ENCODE measurements at regions not wholly inside any gene's neighbourhood (a gene's known extent, or its start where the extent isn't known, plus 50 kb on each side); places are given as distances from the start of the nearest gene placed in this dataset.

GRCh38 chr18:57900906-57901435, 97.9 kb upstream of the ATP8B1 start:
- Histone ChIP-seq H3K4me1 (ENCODE audit: control insufficient read depth in 1 of 2, insufficient read depth in 2 of 2, low read length in 2 of 2) (peaks cover 3 to 7% of the 10 kb centered on the region in 2 experiments), H3K18ac (ENCODE audit: low read length) (no peak overlapping the region), H3K4me3 (ENCODE audit: low read depth, low read length) (no peak overlapping the region), H2AFZ (ENCODE audit: insufficient read depth, low read length, poor library complexity) (no peak overlapping the region), H3K79me1 (ENCODE audit: low read length) (no peaks in the 10 kb centered on the region), H2BK5ac (ENCODE audit: low read depth, low read length, poor library complexity) (no peak overlapping the region), H3K14ac (ENCODE audit: low read length) (no peak overlapping the region), H2BK12ac (ENCODE audit: low read length) (no peak overlapping the region), H3K9ac (ENCODE audit: low read length) (no peak overlapping the region), H3K36me3 (ENCODE audit: control insufficient read depth in 1 of 2, insufficient read depth in 2 of 2, low read length in 2 of 2) (no peaks in the 10 kb centered on the region), H3K23ac (ENCODE audit: low read length) (no peak overlapping the region), H2AK5ac (ENCODE audit: low read length) (no peak overlapping the region), H4K12ac (ENCODE audit: low read depth, low read length) (no peak overlapping the region), H3K79me2 (ENCODE audit: control insufficient read depth, insufficient read depth, low read length, poor library complexity) (no peaks in the 10 kb centered on the region), H3K27me3 (ENCODE audit: insufficient read depth, low read length) (no peaks in the 10 kb centered on the region), H3K4me2 (ENCODE audit: low read length) (no peak overlapping the region), H2BK120ac (ENCODE audit: insufficient read depth, low read length, poor library complexity) (no peak overlapping the region), H4K8ac (ENCODE audit: low read depth, low read length) (no peak overlapping the region), H3K27ac (ENCODE audit: low read depth, low read length) (no peak overlapping the region), H3K4ac (ENCODE audit: low read depth, low read length) (no peak overlapping the region), H4K91ac (ENCODE audit: low read depth, low read length) (no peak overlapping the region), H3K9me3 (ENCODE audit: insufficient read depth, low read depth, low read length) (peaks cover 2% of the 10 kb centered on the region)
- WGBS (ENCODE audit: extremely low coverage, insufficient coverage, insufficient read length) = no CpG with 5 or more reads among the region's 3 CpGs
- peak in 1 of 2 donors; percentile 59 for DNase-seq

DNA sequence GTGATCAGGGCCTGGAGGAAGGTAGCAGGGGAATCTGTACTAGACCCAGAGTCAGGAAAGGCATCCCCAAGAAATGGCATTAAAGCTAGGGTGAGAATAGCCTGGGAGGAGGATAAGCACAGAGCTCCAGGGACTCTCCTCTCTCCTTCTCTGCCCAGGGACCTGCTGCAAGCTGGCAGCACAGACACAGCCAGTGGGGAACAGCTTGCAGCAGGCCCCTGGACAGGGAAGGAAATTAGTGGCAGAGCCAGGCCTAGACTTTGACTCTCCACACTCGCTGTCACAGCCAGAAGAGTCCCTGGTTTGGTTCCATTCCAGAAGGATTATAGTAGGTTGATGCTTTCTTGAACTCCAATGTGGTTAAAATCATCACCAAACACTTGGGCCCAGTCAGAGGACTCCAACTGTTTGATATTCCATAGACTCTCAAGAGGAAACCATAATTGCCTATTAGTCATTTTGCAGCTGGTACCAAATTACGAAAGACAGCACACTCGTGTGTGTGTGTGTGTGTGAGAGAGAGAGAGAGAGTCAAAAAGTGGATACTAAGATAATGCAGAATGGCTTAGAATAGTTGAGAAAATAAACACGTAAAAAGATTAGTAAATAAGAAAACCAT, 95.5 kb upstream of the ATP8B1 start:
- Histone ChIP-seq H4K8ac (ENCODE audit: low read depth, low read length) (no peak overlapping the region), H2BK120ac (ENCODE audit: insufficient read depth, low read length, poor library complexity) (no peak overlapping the region), H2BK12ac (ENCODE audit: low read length) (no peak overlapping the region), H2BK5ac (ENCODE audit: low read depth, low read length, poor library complexity) (no peak overlapping the region), H3K79me1 (ENCODE audit: low read length) (no peaks in the 10 kb centered on the region), H2AK5ac (ENCODE audit: low read length) (no peak overlapping the region), H4K12ac (ENCODE audit: low read depth, low read length) (no peak overlapping the region), H2AFZ (ENCODE audit: insufficient read depth, low read length, poor library complexity) (no peak overlapping the region), H3K79me2 (ENCODE audit: control insufficient read depth, insufficient read depth, low read length, poor library complexity) (no peaks in the 10 kb centered on the region), H3K23ac (ENCODE audit: low read length) (no peak overlapping the region), H3K36me3 (ENCODE audit: control insufficient read depth in 1 of 2, insufficient read depth in 2 of 2, low read length in 2 of 2) (no peaks in the 10 kb centered on the region), H3K18ac (ENCODE audit: low read length) (no peak overlapping the region), H3K14ac (ENCODE audit: low read length) (no peak overlapping the region), H3K4me1 (ENCODE audit: control insufficient read depth in 1 of 2, insufficient read depth in 2 of 2, low read length in 2 of 2) (peaks cover 3 to 7% of the 10 kb centered on the region in 2 experiments), H3K4me2 (ENCODE audit: low read length) (no peak overlapping the region), H4K91ac (ENCODE audit: low read depth, low read length) (no peak overlapping the region), H3K4me3 (ENCODE audit: low read depth, low read length) (no peak overlapping the region), H3K4ac (ENCODE audit: low read depth, low read length) (no peak overlapping the region), H3K27me3 (ENCODE audit: insufficient read depth, low read length) (no peaks in the 10 kb centered on the region), H3K27ac (ENCODE audit: low read depth, low read length) (no peak overlapping the region), H3K9me3 (ENCODE audit: insufficient read depth, low read depth, low read length) (peaks cover 2% of the 10 kb centered on the region), H3K9ac (ENCODE audit: low read length) (no peak overlapping the region)
- WGBS (ENCODE audit: extremely low coverage, insufficient coverage, insufficient read length) = no CpG with 5 or more reads among the region's 4 CpGs
- peak in 1 of 2 donors; percentile 16 for DNase-seq

DNA sequence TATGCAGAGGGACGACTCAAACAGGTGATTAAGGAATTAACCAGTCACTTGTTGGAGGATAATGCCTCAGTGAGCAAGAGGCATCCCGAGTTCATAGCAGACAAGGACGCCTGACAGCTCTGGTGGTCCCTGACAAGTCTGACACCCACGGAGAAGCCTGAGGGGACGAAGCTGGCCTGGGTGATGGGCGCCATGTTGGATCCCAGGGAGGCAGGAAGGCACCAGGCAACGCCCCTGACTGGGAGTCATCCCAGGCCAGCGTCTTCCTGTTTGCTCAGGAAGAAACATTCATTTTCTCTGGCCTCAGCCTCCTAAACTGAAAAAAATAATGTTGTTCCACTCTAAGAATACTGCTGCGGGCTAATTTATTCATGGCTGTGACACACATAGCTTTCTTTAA, 92.1 kb upstream of the ATP8B1 start:
- H4K12ac ChIP-seq (ENCODE audit: low read depth, low read length) = no peak overlapping the region
- no peak overlapping the region for H3K23ac ChIP-seq (ENCODE audit: low read length)
- H4K91ac ChIP-seq (ENCODE audit: low read depth, low read length) = no peak overlapping the region
- H2AFZ ChIP-seq (ENCODE audit: insufficient read depth, low read length, poor library complexity) = no peak overlapping the region
- H3K18ac ChIP-seq (ENCODE audit: low read length) = no peak overlapping the region
- H2BK120ac ChIP-seq (ENCODE audit: insufficient read depth, low read length, poor library complexity) = no peak overlapping the region
- H3K9me3 ChIP-seq (ENCODE audit: insufficient read depth, low read depth, low read length) = peaks cover 2% of the 10 kb centered on the region
- H4K8ac ChIP-seq (ENCODE audit: low read depth, low read length) = no peak overlapping the region
- H3K36me3 ChIP-seq (ENCODE audit: control insufficient read depth in 1 of 2, insufficient read depth in 2 of 2, low read length in 2 of 2) = no peaks in the 10 kb centered on the region
- H3K79me1 ChIP-seq (ENCODE audit: low read length) = no peaks in the 10 kb centered on the region
- H3K27ac ChIP-seq (ENCODE audit: low read depth, low read length) = no peak overlapping the region
- H2BK5ac ChIP-seq (ENCODE audit: low read depth, low read length, poor library complexity) = no peak overlapping the region
- no peaks in the 10 kb centered on the region for H3K4me1 ChIP-seq (ENCODE audit: control insufficient read depth in 1 of 2, insufficient read depth in 2 of 2, low read length in 2 of 2)
- no peak overlapping the region for H3K4me3 ChIP-seq (ENCODE audit: low read depth, low read length)
- no peak overlapping the region for H2BK12ac ChIP-seq (ENCODE audit: low read length)
- no CpG with 5 or more reads among the region's 9 CpGs for WGBS (ENCODE audit: extremely low coverage, insufficient coverage, insufficient read length)
- no peak overlapping the region for H3K4ac ChIP-seq (ENCODE audit: low read depth, low read length)
- H2AK5ac ChIP-seq (ENCODE audit: low read length) = no peak overlapping the region
- no peak for DNase-seq
- H3K4me2 ChIP-seq (ENCODE audit: low read length) = no peak overlapping the region
- peak overlapping the region; percentile 45 for H3K9ac ChIP-seq (ENCODE audit: low read length)
- H3K27me3 ChIP-seq (ENCODE audit: insufficient read depth, low read length) = no peaks in the 10 kb centered on the region
- no peak overlapping the region for H3K14ac ChIP-seq (ENCODE audit: low read length)
- H3K79me2 ChIP-seq (ENCODE audit: control insufficient read depth, insufficient read depth, low read length, poor library complexity) = no peaks in the 10 kb centered on the region

DNA sequence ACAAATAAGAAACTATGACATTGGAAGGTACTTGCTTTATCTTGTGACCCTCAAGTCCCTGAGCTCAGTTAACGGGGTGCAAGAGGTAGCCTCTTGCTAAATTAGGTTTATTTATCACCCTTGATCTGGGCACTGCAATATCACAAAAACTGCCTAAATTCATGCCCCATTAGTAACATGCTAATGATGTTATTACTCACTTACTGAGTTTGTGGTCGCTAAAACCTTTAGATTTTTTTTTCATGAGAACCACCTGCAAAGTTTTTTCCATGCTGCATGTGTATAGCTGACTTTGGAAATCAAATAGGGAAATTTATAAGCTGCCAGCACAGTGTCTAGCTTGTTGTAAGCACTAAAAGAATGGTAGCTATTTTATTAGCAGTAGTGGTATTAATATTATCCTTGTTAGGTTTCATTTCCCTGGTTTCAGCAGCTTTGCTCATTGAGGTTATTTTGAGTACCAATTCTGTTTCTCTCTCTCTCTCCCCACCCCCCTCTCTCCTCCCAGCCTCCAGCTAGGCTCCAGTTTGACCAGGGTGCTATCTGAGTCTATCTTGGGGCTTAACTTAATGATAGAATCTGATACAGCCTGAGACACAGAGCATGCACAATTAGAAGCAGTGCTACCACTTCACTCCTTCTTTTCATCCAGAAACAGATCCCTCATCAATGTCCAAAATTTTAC, 88.7 kb upstream of the ATP8B1 start:
- Histone ChIP-seq H3K27ac (ENCODE audit: low read depth, low read length) (no peak overlapping the region), H3K9ac (ENCODE audit: low read length) (no peak overlapping the region), H3K79me2 (ENCODE audit: control insufficient read depth, insufficient read depth, low read length, poor library complexity) (no peaks in the 10 kb centered on the region), H3K9me3 (ENCODE audit: insufficient read depth, low read depth, low read length) (peaks cover 3% of the 10 kb centered on the region), H2BK12ac (ENCODE audit: low read length) (no peak overlapping the region), H4K12ac (ENCODE audit: low read depth, low read length) (no peak overlapping the region), H2AFZ (ENCODE audit: insufficient read depth, low read length, poor library complexity) (no peak overlapping the region), H2BK120ac (ENCODE audit: insufficient read depth, low read length, poor library complexity) (no peak overlapping the region), H4K91ac (ENCODE audit: low read depth, low read length) (no peak overlapping the region), H3K14ac (ENCODE audit: low read length) (no peak overlapping the region), H3K27me3 (ENCODE audit: insufficient read depth, low read length) (no peaks in the 10 kb centered on the region), H3K36me3 (ENCODE audit: control insufficient read depth in 1 of 2, insufficient read depth in 2 of 2, low read length in 2 of 2) (no peaks in the 10 kb centered on the region), H4K8ac (ENCODE audit: low read depth, low read length) (no peak overlapping the region), H3K4ac (ENCODE audit: low read depth, low read length) (no peak overlapping the region), H3K4me3 (ENCODE audit: low read depth, low read length) (no peak overlapping the region), H3K4me2 (ENCODE audit: low read length) (no peak overlapping the region), H3K18ac (ENCODE audit: low read length) (no peak overlapping the region), H2AK5ac (ENCODE audit: low read length) (no peak overlapping the region), H3K79me1 (ENCODE audit: low read length) (no peaks in the 10 kb centered on the region), H3K4me1 (ENCODE audit: control insufficient read depth in 1 of 2, insufficient read depth in 2 of 2, low read length in 2 of 2) (no peaks in the 10 kb centered on the region), H2BK5ac (ENCODE audit: low read depth, low read length, poor library complexity) (no peak overlapping the region), H3K23ac (ENCODE audit: low read length) (no peak overlapping the region)
- no CpG with 5 or more reads among the region's 2 CpGs for WGBS (ENCODE audit: extremely low coverage, insufficient coverage, insufficient read length)
- no peak for DNase-seq
